Small intestine (tissue), 7 donors: ENCODE measurements at regions not wholly inside any gene's neighbourhood (a gene's known extent, or its start where the extent isn't known, plus 50 kb on each side); places are given as distances from the start of the nearest gene placed in this dataset.

Experiments used
- DNase-seq, 2 donors: peaks; one replicate each; pipeline versions ENCODE4 v3.0.0 to v3.0.0-alpha.2; 2013
- FAIRE-seq: peaks from 2 replicates; lab custom pipeline; 2012; peaks lifted over from hg19 to GRCh38; lab: Jason Lieb, UNC
- H3K27ac ChIP-seq, 3 donors: one replicate each; pipeline ENCODE4 v1.5.1; 2013; ENCODE audit warnings: low read length in 2 of 3, mild to moderate bottlenecking in 2 of 3, control low read depth in 1 of 3, inconsistent platforms in 1 of 3, low read depth in 1 of 3, moderate library complexity in 1 of 3
- H3K27me3 ChIP-seq, 3 donors: one replicate each; pipeline ENCODE4 v1.6.1; 2013; ENCODE audit warnings: low read length in 3 of 3, inconsistent platforms in 1 of 3; ENCODE audit not compliant: control insufficient read depth in 3 of 3, insufficient read depth in 3 of 3
- H3K36me3 ChIP-seq, 3 donors: one replicate each; pipeline ENCODE4 v1.6.1; 2013; ENCODE audit warnings: low read length in 3 of 3, inconsistent platforms in 1 of 3, low read depth in 1 of 3, mild to moderate bottlenecking in 1 of 3, moderate library complexity in 1 of 3; ENCODE audit not compliant: control insufficient read depth in 3 of 3, insufficient read depth in 2 of 3
- H3K4me1 ChIP-seq, 3 donors: one replicate each; pipeline ENCODE4 v1.6.1; 2013; ENCODE audit warnings: low read length in 2 of 3, inconsistent platforms in 1 of 3, low read depth in 1 of 3, mild to moderate bottlenecking in 1 of 3, moderate library complexity in 1 of 3; ENCODE audit not compliant: control insufficient read depth in 3 of 3, insufficient read depth in 2 of 3
- H3K4me3 ChIP-seq, 3 donors: one replicate each; pipeline ENCODE4 v1.5.1; 2013; ENCODE audit warnings: low read length in 3 of 3, control low read depth in 1 of 3, inconsistent platforms in 1 of 3, low read depth in 1 of 3, mild to moderate bottlenecking in 1 of 3, moderate library complexity in 1 of 3
- H3K9me3 ChIP-seq, 2 donors: one replicate each; pipeline ENCODE4 v1.6.1; 2013; ENCODE audit warnings: low read depth in 1 of 2, low read length in 1 of 2; ENCODE audit not compliant: control insufficient read depth in 2 of 2, insufficient read depth in 1 of 2
- WGBS, 3 donors: extraction: QIAGEN DNeasy Blood & Tissue Kit; methylation state at CpG; one replicate each; pipeline ENCODE4 v1.1.7; 2013; 5-methylcytosine and 5-hydroxymethylcytosine counted together
- donor health status: healthy with polysubstance abuse.
- donor health status: control.
- donor health status: control.
- donor health status: Bipolar disorder and iron deficiency.
- donor health status: healthy.

DNA sequence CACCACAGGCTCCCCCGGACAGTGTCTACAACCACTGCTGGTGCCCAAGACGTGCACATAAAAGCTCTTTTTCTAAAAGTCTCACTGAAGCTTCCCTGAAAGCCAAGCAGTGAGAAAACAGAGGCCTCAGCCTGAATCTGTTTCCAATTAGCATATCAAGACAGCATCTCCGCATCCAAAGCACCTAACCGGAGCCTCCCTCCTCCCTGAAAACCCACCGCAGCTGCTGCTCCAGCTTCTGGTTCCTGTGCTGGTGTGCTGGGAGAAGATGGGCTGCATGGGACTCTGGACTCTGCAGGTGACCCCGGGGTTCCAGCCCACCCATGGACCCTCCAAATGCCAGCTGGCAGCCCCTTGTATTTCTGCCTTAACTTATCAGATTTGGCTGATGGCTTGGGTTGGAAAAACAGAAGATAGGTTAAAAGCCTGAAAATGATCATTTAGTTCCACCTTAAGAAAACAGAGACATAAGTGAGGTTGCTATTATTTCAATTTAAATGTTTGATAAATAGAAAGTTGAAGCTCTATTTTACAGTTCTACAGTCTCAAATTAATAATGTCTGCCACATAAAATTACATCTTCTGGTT, 103.3 kb downstream of the TMEM18 start:
- no peak overlapping the region for H3K27ac ChIP-seq
- no peak overlapping the region for H3K4me3 ChIP-seq
- H3K27me3 ChIP-seq: no peaks in the 10 kb centered on the region
- FAIRE-seq: no peak
- no peak for DNase-seq
- H3K4me1 ChIP-seq: no peaks in the 10 kb centered on the region
- 60 to 71% (median 65%) methylated on average over 6 of the region's 6 CpGs for WGBS, 3 donors
- no peaks in the 10 kb centered on the region for H3K36me3 ChIP-seq
- peaks cover 0 to 2% of the 10 kb centered on the region in 2 donors for H3K9me3 ChIP-seq

DNA sequence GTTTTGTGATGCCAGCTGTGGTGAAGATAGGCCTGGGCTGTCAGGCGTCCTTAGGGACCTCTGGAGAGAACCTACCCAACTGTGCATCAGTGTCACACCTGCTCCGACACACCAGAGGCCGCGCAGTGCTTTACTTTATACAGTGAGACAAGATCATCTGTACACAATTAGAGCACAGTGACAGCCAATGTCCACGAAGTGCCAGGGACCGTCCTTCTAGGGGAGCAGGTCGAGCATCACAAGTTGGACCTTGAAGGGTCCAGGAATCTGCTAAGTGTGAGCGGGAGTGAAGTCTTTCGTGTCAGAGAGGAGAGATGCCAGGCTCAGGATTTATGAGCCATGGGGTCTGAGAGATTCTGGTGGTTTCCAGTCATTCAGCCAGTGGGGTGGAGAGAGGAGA, 104.2 kb downstream of the TMEM18 start:
- 81 to 85% (median 82%) methylated on average over 9 of the region's 9 CpGs for WGBS, 3 donors
- FAIRE-seq (no peak), DNase-seq (no peak)

DNA sequence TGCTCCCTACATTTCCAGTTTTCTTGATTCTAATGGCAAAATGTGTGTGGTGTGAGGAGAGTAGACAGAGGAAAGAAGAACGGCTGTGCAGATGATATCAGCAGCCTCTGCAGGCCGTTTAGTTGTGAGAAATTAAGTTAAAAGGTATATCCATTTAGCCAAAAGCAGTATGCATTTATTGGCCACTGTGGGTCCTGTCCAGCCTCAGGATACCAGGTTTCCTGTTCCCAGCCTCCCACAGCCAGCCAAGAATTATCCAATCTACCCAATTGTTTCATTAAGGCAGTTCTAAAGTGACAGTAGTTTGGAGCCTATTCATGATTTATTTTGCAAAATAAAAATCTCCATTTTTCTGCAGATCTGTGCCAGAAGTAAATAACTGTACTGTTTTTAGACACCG, 107.5 kb downstream of the TMEM18 start:
- FAIRE-seq (no peak), DNase-seq (no peak)
- no peak overlapping the region for H3K27ac ChIP-seq
- H3K4me1 ChIP-seq: no peaks in the 10 kb centered on the region
- no peaks in the 10 kb centered on the region for H3K27me3 ChIP-seq
- H3K4me3 ChIP-seq: no peak overlapping the region
- 62 to 66% (median 66%) methylated on average over 3 of the region's 3 CpGs for WGBS, 3 donors
- no peaks in the 10 kb centered on the region for H3K9me3 ChIP-seq
- H3K36me3 ChIP-seq: no peaks in the 10 kb centered on the region

More for the DNA sequence above, 104.2 kb downstream of the TMEM18 start:
- peaks cover 0 to 2% of the 10 kb centered on the region in 2 donors for H3K9me3 ChIP-seq
- no peaks in the 10 kb centered on the region for H3K27me3 ChIP-seq
- H3K4me1 ChIP-seq: no peaks in the 10 kb centered on the region
- H3K27ac ChIP-seq: no peak overlapping the region
- H3K4me3 ChIP-seq: no peak overlapping the region
- H3K36me3 ChIP-seq: no peaks in the 10 kb centered on the region

DNA sequence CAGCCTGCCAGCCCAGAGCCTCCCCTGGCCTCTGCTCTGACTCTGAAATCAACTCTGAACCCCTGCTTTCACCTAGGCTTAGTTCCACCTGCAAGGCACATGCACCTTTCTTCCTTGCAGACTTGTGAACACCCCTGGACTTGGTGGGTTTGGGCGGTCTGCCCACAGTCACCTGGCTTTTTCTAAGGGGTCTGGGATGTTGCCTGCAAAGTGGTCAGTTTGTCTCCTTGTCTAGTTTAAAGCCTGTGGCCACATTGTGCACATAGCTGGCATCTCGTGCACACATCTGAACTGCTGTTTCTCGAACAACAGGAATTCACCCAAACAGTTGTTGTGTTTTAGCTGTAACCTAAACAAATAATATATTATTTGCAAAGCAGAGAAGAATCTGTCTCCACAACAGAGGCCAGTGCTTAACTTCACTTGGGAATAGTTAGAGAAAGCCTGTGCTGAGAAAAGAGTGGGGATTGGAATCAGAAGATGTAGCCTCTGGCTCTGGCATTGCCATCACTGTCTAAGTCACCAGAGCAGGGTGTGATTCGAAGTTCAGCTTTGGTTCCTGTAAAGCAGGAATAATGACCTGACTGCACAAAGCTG, 108.5 kb downstream of the TMEM18 start:
- no peaks in the 10 kb centered on the region for H3K36me3 ChIP-seq
- H3K4me3 ChIP-seq: no peak overlapping the region
- FAIRE-seq (no peak), DNase-seq (no peak)
- WGBS, 3 donors: 55 to 68% (median 62%) methylated on average over 4 of the region's 4 CpGs
- no peaks in the 10 kb centered on the region for H3K9me3 ChIP-seq
- H3K27me3 ChIP-seq: no peaks in the 10 kb centered on the region
- H3K27ac ChIP-seq: no peak overlapping the region
- no peaks in the 10 kb centered on the region for H3K4me1 ChIP-seq

DNA sequence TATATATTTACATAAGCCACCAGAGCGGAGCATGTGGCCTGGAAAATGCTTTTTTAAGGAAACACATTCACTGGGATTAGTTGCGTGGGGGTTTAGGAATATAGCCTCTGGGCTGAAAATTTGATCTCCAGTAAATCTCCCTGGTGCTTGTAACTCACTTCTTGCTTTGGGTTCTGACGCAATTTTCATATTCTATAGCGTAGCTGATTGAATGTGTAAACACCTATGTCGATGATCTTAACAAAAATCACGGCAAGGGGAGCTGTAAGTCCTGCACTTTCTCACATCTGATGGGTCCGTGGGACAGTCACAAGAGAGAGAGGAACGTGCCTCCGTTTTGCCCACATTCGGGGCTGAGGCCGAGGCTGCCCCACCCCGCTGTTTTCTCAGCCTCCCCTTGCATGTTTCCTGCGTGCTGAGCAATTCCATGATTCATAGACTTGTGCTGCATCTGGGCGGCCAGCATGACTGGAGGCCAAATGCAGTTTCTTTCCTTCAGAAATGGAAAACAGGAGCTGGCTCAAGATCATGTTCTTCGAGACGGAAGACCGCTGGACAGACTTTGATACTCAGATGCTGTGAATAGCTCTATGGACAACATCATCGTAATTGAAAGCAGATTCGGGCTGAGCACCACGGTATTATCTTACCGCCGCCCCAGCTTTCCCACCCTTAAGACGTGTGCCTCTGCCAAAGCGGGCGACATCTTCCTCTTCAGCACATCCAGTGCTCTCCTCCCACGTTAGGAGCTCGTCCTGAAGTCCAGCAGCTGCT, 109.2 kb downstream of the TMEM18 start:
- Histone ChIP-seq H3K27me3 (no peaks in the 10 kb centered on the region), H3K9me3 (no peaks in the 10 kb centered on the region), H3K4me3 (no peak overlapping the region), H3K27ac (no peak overlapping the region), H3K4me1 (no peaks in the 10 kb centered on the region), H3K36me3 (no peaks in the 10 kb centered on the region)
- no peak for FAIRE-seq
- 65 to 74% (median 71%) methylated on average over 27 of the region's 27 CpGs for WGBS, 3 donors
- DNase-seq: no peak

DNA sequence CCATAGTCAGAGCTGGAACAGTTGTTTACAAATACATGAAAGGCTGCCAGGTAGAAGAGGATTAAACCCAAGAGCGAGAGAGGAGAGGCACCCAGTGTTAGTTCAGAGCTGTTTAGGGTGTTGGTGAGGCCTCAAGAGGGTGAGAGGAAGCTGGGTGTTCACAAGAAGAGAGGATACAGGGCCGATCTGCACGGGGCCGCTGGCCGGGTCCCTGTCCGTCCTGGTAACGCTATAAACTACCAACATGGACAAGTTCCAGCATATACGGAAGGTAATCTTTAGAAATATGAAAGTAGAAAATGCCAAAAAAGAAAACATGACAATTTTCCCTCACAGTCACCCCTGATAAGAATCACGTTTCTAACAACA, 109.7 kb downstream of the TMEM18 start:
- H3K36me3 ChIP-seq: no peaks in the 10 kb centered on the region
- H3K4me3 ChIP-seq: no peak overlapping the region
- H3K9me3 ChIP-seq: no peaks in the 10 kb centered on the region
- 75 to 81% (median 78%) methylated on average over 9 of the region's 9 CpGs for WGBS, 3 donors
- DNase-seq: no peak
- FAIRE-seq: no peak
- no peak overlapping the region for H3K27ac ChIP-seq
- H3K27me3 ChIP-seq: no peaks in the 10 kb centered on the region
- H3K4me1 ChIP-seq: no peaks in the 10 kb centered on the region

DNA sequence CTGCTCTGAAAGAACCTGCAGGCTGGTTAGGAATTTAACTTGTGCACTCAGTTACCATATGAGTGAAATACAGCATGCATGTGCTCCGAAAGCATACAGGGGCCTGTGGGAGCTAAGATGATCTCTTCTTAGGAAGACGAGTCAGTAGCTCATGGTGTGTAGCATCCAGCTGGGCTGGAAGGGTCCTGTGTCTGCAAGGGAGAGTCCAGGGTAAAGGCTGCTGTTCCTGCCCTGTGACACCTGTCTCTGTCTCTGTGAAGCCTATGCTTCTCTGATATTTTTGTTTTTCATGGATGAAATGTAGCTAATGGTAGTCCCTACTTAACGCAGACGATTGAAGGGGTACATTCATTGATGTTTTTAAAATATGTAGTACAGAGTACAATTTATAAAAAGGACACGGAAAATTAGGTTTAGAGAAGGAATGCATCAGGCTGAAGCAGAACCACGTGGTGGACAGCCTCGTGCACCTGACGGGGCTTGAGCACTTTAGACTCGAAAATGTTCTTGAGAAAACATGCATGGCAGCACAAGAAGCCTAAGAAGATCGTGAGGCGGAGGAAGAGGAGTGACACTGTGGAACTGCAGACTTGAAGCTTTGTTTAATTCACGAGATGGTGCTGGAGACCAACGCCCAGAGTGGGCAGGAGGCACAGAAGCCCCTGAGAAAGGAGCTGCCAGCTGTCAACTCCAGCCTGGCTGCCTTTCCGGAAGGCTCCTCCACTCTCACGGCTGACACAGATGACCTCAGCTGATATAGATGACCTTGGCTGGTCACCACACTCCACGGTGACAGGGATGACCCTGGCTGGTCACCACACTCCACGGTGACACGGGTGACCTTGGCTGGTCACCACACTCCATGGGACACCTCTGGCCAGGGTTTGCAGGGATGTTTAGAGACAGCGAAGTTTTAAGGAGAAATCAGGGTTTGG, 110.6 kb downstream of the TMEM18 start:
- DNase-seq: no peak

More for the DNA sequence above, 110.6 kb downstream of the TMEM18 start:
- Histone ChIP-seq H3K36me3 (no peaks in the 10 kb centered on the region), H3K4me3 (no peak overlapping the region), H3K27ac (no peak overlapping the region), H3K27me3 (no peaks in the 10 kb centered on the region), H3K9me3 (no peaks in the 10 kb centered on the region), H3K4me1 (no peaks in the 10 kb centered on the region)
- WGBS, 3 donors: 72 to 84% (median 77%) methylated on average over 19 of the region's 19 CpGs
- no peak for FAIRE-seq
